Pancreas (tissue), 10 donors: ENCODE measurements at regions not wholly inside any gene's neighbourhood (a gene's known extent, or its start where the extent isn't known, plus 50 kb on each side); places are given as distances from the start of the nearest gene placed in this dataset.
"Not testable (repeated sequence)": the region's sequence is repeated elsewhere in the genome, so short reads cannot be mapped to it uniquely, and the experiment has no call there.

Source experiments
- ATAC-seq, 4 donors: fragments of 200-7000 bp; cut with Tn5 transposase; one replicate each; pipeline versions ENCODE4 v1.8.0 to v1.9.1; 2020; ENCODE audit warnings: mild to moderate bottlenecking in 4 of 4, moderate library complexity in 4 of 4
- DNase-seq, 6 donors: peaks; one replicate each; pipeline ENCODE4 v3.0.0-alpha.2; 2020
- FAIRE-seq: peaks from 2 replicates; lab custom pipeline; 2012; peaks lifted over from hg19 to GRCh38; lab: Jason Lieb, UNC
- H3K27ac ChIP-seq, 4 donors: fragments of 200-600 bp; sonication (generic); 1 replicate in 3 of 4; 2 replicates in 1 of 4; pipeline versions ENCODE4 v1.5.0 to v1.8.0; 2020
- H3K27me3 ChIP-seq, 4 donors: fragments of 200-600 bp; one replicate each; pipeline ENCODE4 v1.8.0; 2021
- H3K36me3 ChIP-seq, 3 donors: fragments of 200-600 bp; sonication (generic) in 1 of 3; one replicate each; pipeline versions ENCODE4 v1.5.0 to v1.8.0; 2020 to 2021
- H3K4me1 ChIP-seq, 3 donors: fragments of 200-600 bp; one replicate each; pipeline ENCODE4 v1.8.0; 2021
- H3K4me3 ChIP-seq, 4 donors: fragments of 200-600 bp; sonication (generic) in 2 of 4; one replicate each; pipeline versions ENCODE4 v1.5.0 to v1.8.0; 2020 to 2021
- H3K9me3 ChIP-seq, 4 donors: fragments of 200-600 bp; one replicate each; pipeline ENCODE4 v1.8.0; 2021
- WGBS, 2 donors: extraction: QIAGEN DNeasy Blood & Tissue Kit; methylation state at CpG; one replicate each; pipeline ENCODE4 v1.1.7; 2013; 5-methylcytosine and 5-hydroxymethylcytosine counted together
- intact Hi-C, 3 donors: fragments of 100-400 bp; cut with DNase I; formaldehyde crosslinking; loops; one replicate each; pipeline versions ENCODE4 v1.11.1 to v1.14.2; 2022
- TF ChIP-seq, protein P1 (sequence below), 4 donors: fragments of 200-600 bp; sonication (generic) in 3 of 4; IDR thresholded peaks; one replicate each; pipeline versions ENCODE4 v1.5.0 to v1.8.0; 2021; ENCODE audit warnings: antibody characterized with exemption in 4 of 4
- donor health status: healthy with polysubstance abuse.
- donor health status: DM: no; HTN: no; CAD: no; lungs with moderate emphysema.
- donor health status: DM: no; HTN: no; CAD: no.
- donor health status: control.
- donor health status: control.
- donor health status: Bipolar disorder and iron deficiency.
- donor health status: DM: yes; HTN: yes; CAD: no.
- donor health status: DM: no; HTN: no; CAD: no.
- donor health status: DM: no; HTN: no; CAD: no.
- donor health status: DM: yes; HTN: yes; CAD: no.

DNA sequence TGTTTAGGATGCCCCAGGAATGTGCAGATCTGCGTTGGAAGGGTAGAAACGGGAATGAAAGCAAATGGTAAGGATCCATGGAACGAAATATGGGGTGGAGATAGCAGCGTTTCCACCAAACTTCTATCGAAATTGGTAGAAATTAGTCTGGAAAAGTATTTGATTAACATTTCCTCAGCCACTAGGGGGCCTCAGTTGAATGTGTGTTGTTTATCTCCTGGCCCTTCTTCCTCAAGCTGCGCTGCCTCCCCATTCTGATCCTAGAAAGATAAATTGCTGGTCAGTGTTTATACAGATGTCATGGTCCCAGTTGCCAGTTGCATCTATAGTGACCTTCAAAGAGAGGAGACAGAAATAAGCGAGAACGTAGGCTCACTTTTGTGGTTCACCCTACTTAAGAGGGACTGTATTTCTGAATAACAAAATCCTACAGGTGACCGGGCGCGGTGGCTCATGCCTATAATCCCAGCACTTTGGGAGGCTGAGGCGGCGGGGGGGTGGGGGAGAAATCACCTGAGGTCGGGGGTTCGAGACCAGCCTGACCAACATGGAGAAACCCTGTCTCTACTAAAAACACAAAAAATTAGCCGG lies 457.1 kb downstream of the SQOR start:
- H3K36me3 ChIP-seq = no peaks in the 10 kb centered on the region
- FAIRE-seq (no peak), ATAC-seq (peak in 3 of 4 donors; percentile 22 to 65 (median 61)), DNase-seq (peak in 2 of 6 donors; percentile 8 to 17)
- no peaks in the 10 kb centered on the region for H3K27me3 ChIP-seq
- intact Hi-C loops = no loop called here
- 60 to 66% methylated on average over 16 of the region's 16 CpGs for WGBS, 2 donors
- H3K27ac ChIP-seq = no peak overlapping the region
- no peak overlapping the region for H3K4me3 ChIP-seq
- TF ChIP-seq, protein P1, sequence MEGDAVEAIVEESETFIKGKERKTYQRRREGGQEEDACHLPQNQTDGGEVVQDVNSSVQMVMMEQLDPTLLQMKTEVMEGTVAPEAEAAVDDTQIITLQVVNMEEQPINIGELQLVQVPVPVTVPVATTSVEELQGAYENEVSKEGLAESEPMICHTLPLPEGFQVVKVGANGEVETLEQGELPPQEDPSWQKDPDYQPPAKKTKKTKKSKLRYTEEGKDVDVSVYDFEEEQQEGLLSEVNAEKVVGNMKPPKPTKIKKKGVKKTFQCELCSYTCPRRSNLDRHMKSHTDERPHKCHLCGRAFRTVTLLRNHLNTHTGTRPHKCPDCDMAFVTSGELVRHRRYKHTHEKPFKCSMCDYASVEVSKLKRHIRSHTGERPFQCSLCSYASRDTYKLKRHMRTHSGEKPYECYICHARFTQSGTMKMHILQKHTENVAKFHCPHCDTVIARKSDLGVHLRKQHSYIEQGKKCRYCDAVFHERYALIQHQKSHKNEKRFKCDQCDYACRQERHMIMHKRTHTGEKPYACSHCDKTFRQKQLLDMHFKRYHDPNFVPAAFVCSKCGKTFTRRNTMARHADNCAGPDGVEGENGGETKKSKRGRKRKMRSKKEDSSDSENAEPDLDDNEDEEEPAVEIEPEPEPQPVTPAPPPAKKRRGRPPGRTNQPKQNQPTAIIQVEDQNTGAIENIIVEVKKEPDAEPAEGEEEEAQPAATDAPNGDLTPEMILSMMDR (IDR thresholded peaks at IDR 0.05) = peak in 3 of 4 donors; percentile 25 to 46 (median 37)
- no peaks in the 10 kb centered on the region for H3K9me3 ChIP-seq
- H3K4me1 ChIP-seq = peaks cover 0 to 4% (median 0%) of the 10 kb centered on the region in 3 donors

DNA sequence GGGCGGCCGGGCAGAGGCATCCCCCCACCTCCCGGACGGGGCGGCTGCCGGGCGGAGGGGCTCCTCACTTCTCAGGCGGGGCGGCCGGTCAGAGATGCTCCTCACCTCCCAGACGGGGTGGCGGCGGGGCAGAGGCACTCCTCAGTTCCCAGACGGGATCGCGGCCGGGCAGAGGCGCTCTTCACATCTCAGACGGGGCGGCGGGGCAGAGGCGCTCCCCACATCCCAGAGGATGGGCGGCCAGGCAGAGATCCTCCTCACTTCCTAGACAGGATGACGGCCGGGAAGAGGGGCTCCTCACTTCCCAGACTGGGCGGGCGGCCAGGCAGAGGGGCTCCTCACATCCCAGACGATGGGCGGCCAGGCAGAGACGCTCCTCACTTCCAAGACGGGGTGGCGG lies 463.2 kb downstream of the SQOR start:
- H3K4me3 ChIP-seq, H3K9me3 ChIP-seq, H3K27ac ChIP-seq, ATAC-seq, intact Hi-C loops, H3K27me3 ChIP-seq, H3K36me3 ChIP-seq, H3K4me1 ChIP-seq, FAIRE-seq: not testable (repeated sequence)
- DNase-seq = peak in 2 of 6 donors; percentile 13 to 62
- WGBS, 2 donors = 97% methylated on average over 18 to 32 of the region's 32 CpGs

DNA sequence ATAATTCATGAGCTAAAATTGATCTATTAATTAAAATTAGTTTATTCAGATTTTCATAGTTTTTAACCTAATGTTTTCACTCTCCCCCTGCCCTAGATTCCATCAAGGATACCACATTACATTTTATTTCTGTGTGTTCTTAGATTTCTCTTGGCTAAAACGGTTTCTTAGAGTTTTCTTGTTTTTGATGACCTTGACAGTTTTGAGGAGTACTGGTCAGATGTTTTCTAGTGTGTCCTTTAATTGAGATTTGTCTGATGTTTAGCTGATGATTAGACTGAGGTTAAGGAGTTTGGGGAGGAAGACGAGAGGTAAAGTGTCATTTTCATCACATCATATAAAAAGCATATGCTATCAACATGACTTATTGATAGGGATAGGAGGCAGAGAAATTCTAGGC lies 475.9 kb downstream of the SQOR start:
- H3K4me1 ChIP-seq = no peaks in the 10 kb centered on the region
- FAIRE-seq (no peak), ATAC-seq (no peak), DNase-seq (no peak)
- no peaks in the 10 kb centered on the region for H3K36me3 ChIP-seq
- TF ChIP-seq, protein P1 (IDR thresholded peaks at IDR 0.05) = no peak
- no peaks in the 10 kb centered on the region for H3K9me3 ChIP-seq
- intact Hi-C loops = no loop called here
- 72 to 80% methylated on average over 2 of the region's 2 CpGs for WGBS, 2 donors
- H3K27me3 ChIP-seq = no peaks in the 10 kb centered on the region
- H3K4me3 ChIP-seq = no peak overlapping the region
- no peak overlapping the region for H3K27ac ChIP-seq

DNA sequence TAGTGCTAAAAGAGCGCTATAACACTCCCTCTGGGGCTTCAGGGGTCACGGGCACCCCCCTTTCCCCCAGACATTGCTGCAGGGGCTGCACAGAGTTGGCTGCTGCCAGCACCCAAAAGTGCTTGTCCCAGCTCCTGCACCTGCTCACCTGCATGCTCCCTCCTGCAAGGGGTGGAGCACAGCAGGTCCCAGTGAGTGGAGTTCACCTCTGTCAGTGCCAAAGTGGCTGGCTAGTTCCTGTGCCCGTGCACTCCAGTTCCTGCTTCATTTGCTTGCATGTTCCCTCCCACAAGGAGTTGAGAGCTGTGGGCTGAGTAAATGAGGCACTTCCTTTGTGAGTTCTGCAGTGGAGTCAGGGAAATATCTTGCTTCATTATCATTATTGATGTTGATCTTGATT lies 476.9 kb downstream of the SQOR start:
- DNase-seq (no peak), ATAC-seq (no peak), FAIRE-seq (no peak)
- intact Hi-C loops = no loop called here
- Histone ChIP-seq H3K9me3 (no peaks in the 10 kb centered on the region), H3K27me3 (no peaks in the 10 kb centered on the region), H3K36me3 (no peaks in the 10 kb centered on the region), H3K4me3 (no peak overlapping the region), H3K4me1 (no peaks in the 10 kb centered on the region), H3K27ac (no peak overlapping the region)
- WGBS, 2 donors = 68 to 70% methylated on average over 3 of the region's 3 CpGs
- TF ChIP-seq, protein P1 (IDR thresholded peaks at IDR 0.05) = no peak

DNA sequence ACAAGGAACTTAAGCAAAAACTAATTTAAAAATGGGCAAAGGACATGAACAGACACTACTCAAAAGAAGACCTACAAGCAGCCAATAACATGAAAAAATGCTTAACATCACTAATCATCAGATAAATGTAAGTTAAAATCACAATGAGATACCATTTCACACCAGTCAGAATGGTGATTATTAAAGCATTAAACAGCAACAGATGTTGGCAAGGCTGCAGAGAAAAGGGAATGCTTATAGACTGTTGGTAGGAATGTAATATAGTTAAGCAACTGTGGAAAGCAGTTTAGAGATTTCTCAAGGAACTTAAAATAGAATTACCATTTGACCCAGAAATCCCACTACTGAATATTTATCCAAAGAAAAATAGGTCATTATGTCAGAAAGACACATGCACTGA lies 482.2 kb downstream of the SQOR start:
- TF ChIP-seq, protein P1 (IDR thresholded peaks at IDR 0.05) = no peak
- no peaks in the 10 kb centered on the region for H3K27me3 ChIP-seq
- no peak for FAIRE-seq
- H3K4me1 ChIP-seq = no peaks in the 10 kb centered on the region
- H3K27ac ChIP-seq = no peak overlapping the region
- H3K4me3 ChIP-seq = no peak overlapping the region
- DNase-seq = no peak
- intact Hi-C loops = no loop called here
- no peaks in the 10 kb centered on the region for H3K36me3 ChIP-seq
- ATAC-seq = no peak
- no peaks in the 10 kb centered on the region for H3K9me3 ChIP-seq
